CD4-positive, alpha-beta T cell (primary cell): ENCODE measurements at regions not wholly inside any gene's neighbourhood (a gene's known extent, or its start where the extent isn't known, plus 50 kb on each side); places are given as distances from the start of the nearest gene placed in this dataset.

ENCODE experiments used
- ATAC-seq: fragments of 200-7000 bp; cut with Tn5 transposase; one replicate; pipeline ENCODE4 v1.10.0; 2022; ENCODE audit warnings: mild to moderate bottlenecking; ENCODE audit not compliant: poor library complexity
- CTCF ChIA-PET: fragments of 350-600 bp; sonication (Branson Sonifier 250); formaldehyde crosslinking; loops from one replicate; lab custom pipeline; 2021; ENCODE audit warnings: antibody characterized with exemption, inconsistent platforms; lab: Charles Lee
- POLR2A ChIA-PET: fragments of 350-600 bp; sonication (Branson Sonifier 250); formaldehyde crosslinking; loops from one replicate; lab custom pipeline; 2021; ENCODE audit warnings: antibody characterized with exemption, inconsistent platforms; lab: Charles Lee
- DNase-seq, 14 experiments: peaks; one replicate each; pipeline ENCODE4 v3.0.0-alpha.2; 2013 to 2020; ENCODE audit warnings: mixed read lengths in 2 of 14
- H3K27ac ChIP-seq, 2 donors: one replicate each; pipeline versions ENCODE4 v1.5.1 to v1.7.0; 2013; ENCODE audit warnings: low read length in 2 of 2, low read depth in 1 of 2, mild to moderate bottlenecking in 1 of 2
- H3K27me3 ChIP-seq, 2 experiments: 1 replicate in 1 of 2; 2 replicates in 1 of 2; pipeline versions ENCODE4 v1.6.1 to v1.7.0; 2013; ENCODE audit warnings: low read length in 2 of 2, control low read depth in 1 of 2, mild to moderate bottlenecking in 1 of 2, moderate library complexity in 1 of 2; ENCODE audit not compliant: insufficient read depth in 2 of 2, control insufficient read depth in 1 of 2
- H3K36me3 ChIP-seq: one replicate; pipeline ENCODE4 v1.6.1; 2013; ENCODE audit warnings: low read length, control low read depth; ENCODE audit not compliant: insufficient read depth
- H3K4me1 ChIP-seq: one replicate; pipeline ENCODE4 v1.6.1; 2013; ENCODE audit warnings: low read length, control low read depth; ENCODE audit not compliant: insufficient read depth
- H3K4me3 ChIP-seq: one replicate; pipeline ENCODE4 v1.5.1; 2013; ENCODE audit warnings: mild to moderate bottlenecking, low read length, moderate library complexity
- H3K9me3 ChIP-seq, 2 experiments: 1 replicate in 1 of 2; 2 replicates in 1 of 2; pipeline versions ENCODE4 v1.6.1 to v1.7.0; 2013; ENCODE audit warnings: low read length in 2 of 2, mild to moderate bottlenecking in 2 of 2, control low read depth in 1 of 2, moderate library complexity in 1 of 2; ENCODE audit not compliant: control insufficient read depth in 1 of 2, insufficient read depth in 1 of 2
- H3K27ac Mint-ChIP-seq: one replicate; pipeline ENCODE4 v1.8.0; 2020; ENCODE audit warnings: mixed read lengths
- H3K27me3 Mint-ChIP-seq: one replicate; pipeline ENCODE4 v1.8.0; 2021; ENCODE audit warnings: mixed read lengths
- H3K36me3 Mint-ChIP-seq: one replicate; pipeline ENCODE4 v1.8.0; 2021; ENCODE audit warnings: low read depth, mixed read lengths
- H3K4me1 Mint-ChIP-seq: one replicate; pipeline ENCODE4 v1.8.0; 2021; ENCODE audit warnings: low read depth, mixed read lengths
- H3K4me3 Mint-ChIP-seq: one replicate; pipeline ENCODE4 v1.8.0; 2020; ENCODE audit warnings: mild to moderate bottlenecking, mixed read lengths
- H3K9me3 Mint-ChIP-seq: one replicate; pipeline ENCODE4 v1.8.0; 2020; ENCODE audit warnings: mixed read lengths
- CTCF ChIP-seq: fragments of 200-600 bp; IDR thresholded peaks from one replicate; pipeline ENCODE4 v1.8.0; 2022; ENCODE audit warnings: antibody characterized with exemption, mild to moderate bottlenecking
- intact Hi-C, 2 experiments: fragments of 100-400 bp; cut with DNase I in 1 of 2; cut with micrococcal nuclease in 1 of 2; formaldehyde crosslinking; loops; one replicate each; pipeline versions ENCODE4 v1.15.1 to v1.9.0; 2023 to 2025; cut with DNase I, micrococcal nuclease

GRCh38 chr10:125595911-125596310, 87.1 kb downstream of the TEX36 start:
- peaks cover 3% of the 10 kb centered on the region for H3K4me1 Mint-ChIP-seq
- peaks cover 19% of the 10 kb centered on the region for H3K9me3 Mint-ChIP-seq
- ChIA-PET CTCF (no interaction called here), POLR2A (no interaction called here)
- H3K27me3 Mint-ChIP-seq = peaks cover 13% of the 10 kb centered on the region
- H3K36me3 ChIP-seq = no peaks in the 10 kb centered on the region
- no peak overlapping the region for H3K27ac Mint-ChIP-seq
- H3K4me3 Mint-ChIP-seq = no peak overlapping the region
- H3K4me3 ChIP-seq = no peak overlapping the region
- intact Hi-C loops = no loop called here
- no peaks in the 10 kb centered on the region for H3K4me1 ChIP-seq
- ATAC-seq = no peak
- H3K9me3 ChIP-seq = peaks cover 8 to 12% of the 10 kb centered on the region in 2 experiments
- no peaks in the 10 kb centered on the region for H3K36me3 Mint-ChIP-seq
- no peaks in the 10 kb centered on the region for H3K27me3 ChIP-seq
- no peak overlapping the region for H3K27ac ChIP-seq
- no peak for TF ChIP-seq CTCF
- DNase-seq = no peak

- ATAC-seq = no peak
- Histone ChIP-seq H3K4me3 (no peak overlapping the region), H3K4me1 (no peaks in the 10 kb centered on the region), H3K9me3 (peaks cover 8 to 12% of the 10 kb centered on the region in 2 experiments), H3K27ac (no peak overlapping the region), H3K36me3 (no peaks in the 10 kb centered on the region), H3K27me3 (no peaks in the 10 kb centered on the region)
- POLR2A ChIA-PET = interaction anchor here (0.6 kb wide), 1 partner anchor 1575 kb away, joined by 3 read pairs; no protein-coding TSS in a partner anchor
- no peak for TF ChIP-seq CTCF
- Mint-ChIP-seq H3K27ac (no peak overlapping the region), H3K4me3 (no peak overlapping the region), H3K36me3 (no peaks in the 10 kb centered on the region), H3K27me3 (peaks cover 14% of the 10 kb centered on the region), H3K4me1 (no peaks in the 10 kb centered on the region), H3K9me3 (peaks cover 17% of the 10 kb centered on the region)
- DNase-seq = no peak
- CTCF ChIA-PET = no interaction called here
- intact Hi-C loops = no loop called here
These were observed 89.3 kb downstream of the TEX36 start for GRCh38 chr10:125593644-125594043.

- no peaks in the 10 kb centered on the region for H3K4me1 ChIP-seq
- H3K36me3 ChIP-seq = no peaks in the 10 kb centered on the region
- H3K27me3 Mint-ChIP-seq = peaks cover 14% of the 10 kb centered on the region
- no peaks in the 10 kb centered on the region for H3K4me1 Mint-ChIP-seq
- DNase-seq = no peak
- peaks cover 4 to 12% of the 10 kb centered on the region in 2 experiments for H3K9me3 ChIP-seq
- H3K9me3 Mint-ChIP-seq = peaks cover 14% of the 10 kb centered on the region
- intact Hi-C loops = no loop called here
- TF ChIP-seq CTCF = no peak
- ATAC-seq = no peak
- H3K36me3 Mint-ChIP-seq = no peaks in the 10 kb centered on the region
- H3K27ac Mint-ChIP-seq = no peak overlapping the region
- no peak overlapping the region for H3K27ac ChIP-seq
- H3K27me3 ChIP-seq = no peaks in the 10 kb centered on the region
- no peak overlapping the region for H3K4me3 ChIP-seq
- no peak overlapping the region for H3K4me3 Mint-ChIP-seq
- ChIA-PET POLR2A (no interaction called here), CTCF (no interaction called here)
These were observed 90.1 kb downstream of the TEX36 start for GRCh38 chr10:125592897-125593296.
